ENCODE measurements at regions not wholly inside any gene's neighbourhood (a gene's known extent, or its start where the extent isn't known, plus 50 kb on each side); places are given as distances from the start of the nearest gene placed in this dataset.

DNA sequence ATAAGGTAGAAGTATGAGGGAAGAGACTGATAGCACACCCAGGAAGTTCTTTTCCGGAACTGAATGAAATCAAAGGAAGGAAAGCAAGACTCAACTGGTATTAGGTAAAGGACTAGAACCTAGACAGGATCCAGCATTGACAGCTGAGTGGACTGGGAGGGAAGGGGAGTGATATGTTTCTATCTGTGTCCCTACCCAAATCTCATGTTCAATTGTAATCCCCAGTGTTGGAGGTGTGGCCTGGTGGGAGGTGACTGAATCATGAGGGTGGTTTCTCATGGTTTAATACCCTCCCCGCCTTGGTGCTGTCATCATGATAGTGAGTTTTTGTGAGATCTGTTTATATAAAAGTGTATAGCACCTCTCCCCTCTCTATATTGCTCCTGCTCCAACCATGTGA lies 415.9 kb upstream of the KCNMB2 start:
- no peak for TF ChIP-seq POLR2A (IDR thresholded peaks at IDR 0.05)
- TF ChIP-seq, protein P1, sequence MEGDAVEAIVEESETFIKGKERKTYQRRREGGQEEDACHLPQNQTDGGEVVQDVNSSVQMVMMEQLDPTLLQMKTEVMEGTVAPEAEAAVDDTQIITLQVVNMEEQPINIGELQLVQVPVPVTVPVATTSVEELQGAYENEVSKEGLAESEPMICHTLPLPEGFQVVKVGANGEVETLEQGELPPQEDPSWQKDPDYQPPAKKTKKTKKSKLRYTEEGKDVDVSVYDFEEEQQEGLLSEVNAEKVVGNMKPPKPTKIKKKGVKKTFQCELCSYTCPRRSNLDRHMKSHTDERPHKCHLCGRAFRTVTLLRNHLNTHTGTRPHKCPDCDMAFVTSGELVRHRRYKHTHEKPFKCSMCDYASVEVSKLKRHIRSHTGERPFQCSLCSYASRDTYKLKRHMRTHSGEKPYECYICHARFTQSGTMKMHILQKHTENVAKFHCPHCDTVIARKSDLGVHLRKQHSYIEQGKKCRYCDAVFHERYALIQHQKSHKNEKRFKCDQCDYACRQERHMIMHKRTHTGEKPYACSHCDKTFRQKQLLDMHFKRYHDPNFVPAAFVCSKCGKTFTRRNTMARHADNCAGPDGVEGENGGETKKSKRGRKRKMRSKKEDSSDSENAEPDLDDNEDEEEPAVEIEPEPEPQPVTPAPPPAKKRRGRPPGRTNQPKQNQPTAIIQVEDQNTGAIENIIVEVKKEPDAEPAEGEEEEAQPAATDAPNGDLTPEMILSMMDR (IDR thresholded peaks at IDR 0.05) = no peak
